Endothelial cell (in vitro differentiated cells): ENCODE measurements at regions not wholly inside any gene's neighbourhood (a gene's known extent, or its start where the extent isn't known, plus 50 kb on each side); places are given as distances from the start of the nearest gene placed in this dataset.

Source experiments
- DNase-seq: peaks from one replicate; pipeline ENCODE4 v3.0.0; 2021; ENCODE audit warnings: low spot score
- H3K27ac Mint-ChIP-seq: one replicate; pipeline ENCODE4 v1.8.0; 2021; ENCODE audit warnings: mixed read lengths, inconsistent platforms; ENCODE audit not compliant: unreplicated experiment
- H3K27me3 Mint-ChIP-seq: one replicate; pipeline ENCODE4 v1.8.0; 2021; ENCODE audit warnings: mild to moderate bottlenecking, moderate library complexity, mixed read lengths, inconsistent platforms; ENCODE audit not compliant: unreplicated experiment
- H3K36me3 Mint-ChIP-seq: one replicate; pipeline ENCODE4 v1.8.0; 2021; ENCODE audit warnings: mild to moderate bottlenecking, low read depth, mixed read lengths, inconsistent platforms; ENCODE audit not compliant: unreplicated experiment
- H3K4me1 Mint-ChIP-seq: one replicate; pipeline ENCODE4 v1.8.0; 2021; ENCODE audit warnings: mild to moderate bottlenecking, mixed read lengths, inconsistent platforms; ENCODE audit not compliant: unreplicated experiment
- H3K4me3 Mint-ChIP-seq: one replicate; pipeline ENCODE4 v1.8.0; 2021; ENCODE audit warnings: mild to moderate bottlenecking, mixed read lengths, inconsistent platforms; ENCODE audit not compliant: unreplicated experiment
- H3K9me3 Mint-ChIP-seq: one replicate; pipeline ENCODE4 v1.8.0; 2021; ENCODE audit warnings: mixed read lengths, inconsistent platforms; ENCODE audit not compliant: unreplicated experiment
- CTCF ChIP-seq: fragments of 200-600 bp; sonication (generic); IDR thresholded peaks from one replicate; pipeline ENCODE4 v1.5.0; 2021; ENCODE audit warnings: antibody characterized with exemption; ENCODE audit not compliant: unreplicated experiment

DNA sequence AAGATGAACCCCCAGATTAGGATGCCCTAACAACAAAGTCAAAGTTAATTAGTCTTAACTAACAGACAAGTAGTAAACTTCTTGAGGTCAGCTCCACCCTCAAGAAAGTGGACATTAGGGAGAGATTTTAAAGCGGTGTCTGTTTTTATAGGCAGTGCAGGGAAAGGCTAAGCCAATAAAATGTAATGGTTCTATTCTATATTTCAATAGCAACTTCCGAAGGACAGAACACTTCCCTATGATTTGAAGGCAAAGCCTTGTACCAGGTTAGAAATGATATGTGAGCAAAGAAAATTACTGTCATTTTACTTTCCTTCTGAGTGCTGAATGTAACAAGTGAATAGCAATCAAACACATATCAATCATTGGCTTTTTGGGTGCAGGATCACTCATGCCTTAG, 455.2 kb downstream of the ISL1 start:
- H3K4me1 Mint-ChIP-seq = no peaks in the 10 kb centered on the region
- no peak overlapping the region for H3K4me3 Mint-ChIP-seq

DNA sequence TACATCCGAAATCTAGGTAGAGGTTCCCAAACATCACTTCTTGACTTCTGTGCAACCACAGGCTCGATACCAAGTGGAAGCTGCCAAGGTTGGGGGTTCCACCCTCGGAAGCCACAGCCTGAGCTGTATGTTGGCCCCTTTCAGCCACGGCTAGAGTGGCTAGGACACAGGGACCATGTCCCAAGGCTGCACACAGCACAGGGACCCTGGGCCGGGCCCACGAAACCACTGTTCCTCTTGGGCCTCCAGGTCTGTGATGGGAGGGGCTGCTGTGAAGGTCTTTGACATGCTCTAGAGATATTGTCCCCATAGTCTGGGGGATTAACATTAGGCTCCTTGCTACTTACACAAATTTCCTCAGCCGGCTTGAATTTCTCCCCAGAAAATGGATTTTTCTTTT, 460.6 kb downstream of the ISL1 start:
- H3K27ac Mint-ChIP-seq = no peak overlapping the region
- no peak for TF ChIP-seq CTCF
- H3K9me3 Mint-ChIP-seq = no peaks in the 10 kb centered on the region
- H3K36me3 Mint-ChIP-seq = no peaks in the 10 kb centered on the region
- no peak for DNase-seq
- no peaks in the 10 kb centered on the region for H3K27me3 Mint-ChIP-seq
- H3K4me3 Mint-ChIP-seq = no peak overlapping the region
- H3K4me1 Mint-ChIP-seq = no peaks in the 10 kb centered on the region

More for the DNA sequence above, 455.2 kb downstream of the ISL1 start:
- no peak for DNase-seq
- no peaks in the 10 kb centered on the region for H3K36me3 Mint-ChIP-seq
- H3K27ac Mint-ChIP-seq = no peak overlapping the region
- TF ChIP-seq CTCF = no peak
- no peaks in the 10 kb centered on the region for H3K27me3 Mint-ChIP-seq
- H3K9me3 Mint-ChIP-seq = no peaks in the 10 kb centered on the region

GRCh38 chr5:51846015-51846414, 462.8 kb downstream of the ISL1 start:
- H3K9me3 Mint-ChIP-seq = no peaks in the 10 kb centered on the region
- DNase-seq = no peak
- TF ChIP-seq CTCF = no peak

DNA sequence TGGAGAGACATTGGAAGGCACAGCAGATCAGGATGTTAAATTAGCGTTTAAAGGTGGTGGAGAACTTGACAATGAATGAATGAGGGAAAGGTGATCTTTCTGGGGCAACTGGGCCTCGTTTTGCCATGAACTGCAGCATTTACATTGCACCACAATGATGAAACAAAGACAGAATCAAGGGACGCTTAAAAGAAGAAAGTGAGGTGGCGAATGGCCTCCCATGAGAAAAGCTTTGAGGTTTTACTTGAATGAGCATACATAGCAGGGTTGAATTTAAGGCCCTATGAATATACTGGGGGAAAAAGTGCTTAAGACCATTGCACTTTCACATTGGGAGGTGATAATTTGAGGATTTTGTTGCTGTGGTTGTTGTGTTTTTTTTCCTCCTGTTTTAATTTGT, 476.4 kb downstream of the ISL1 start:
- no peaks in the 10 kb centered on the region for H3K9me3 Mint-ChIP-seq
- no peaks in the 10 kb centered on the region for H3K36me3 Mint-ChIP-seq
- DNase-seq = no peak
- no peaks in the 10 kb centered on the region for H3K4me1 Mint-ChIP-seq
- no peak overlapping the region for H3K27ac Mint-ChIP-seq
- no peaks in the 10 kb centered on the region for H3K27me3 Mint-ChIP-seq
- no peak for TF ChIP-seq CTCF
- no peak overlapping the region for H3K4me3 Mint-ChIP-seq

More at GRCh38 chr5:51846015-51846414, 462.8 kb downstream of the ISL1 start:
- Mint-ChIP-seq H3K27me3 (no peaks in the 10 kb centered on the region), H3K27ac (no peak overlapping the region), H3K4me1 (no peaks in the 10 kb centered on the region), H3K36me3 (no peaks in the 10 kb centered on the region), H3K4me3 (no peak overlapping the region)

DNA sequence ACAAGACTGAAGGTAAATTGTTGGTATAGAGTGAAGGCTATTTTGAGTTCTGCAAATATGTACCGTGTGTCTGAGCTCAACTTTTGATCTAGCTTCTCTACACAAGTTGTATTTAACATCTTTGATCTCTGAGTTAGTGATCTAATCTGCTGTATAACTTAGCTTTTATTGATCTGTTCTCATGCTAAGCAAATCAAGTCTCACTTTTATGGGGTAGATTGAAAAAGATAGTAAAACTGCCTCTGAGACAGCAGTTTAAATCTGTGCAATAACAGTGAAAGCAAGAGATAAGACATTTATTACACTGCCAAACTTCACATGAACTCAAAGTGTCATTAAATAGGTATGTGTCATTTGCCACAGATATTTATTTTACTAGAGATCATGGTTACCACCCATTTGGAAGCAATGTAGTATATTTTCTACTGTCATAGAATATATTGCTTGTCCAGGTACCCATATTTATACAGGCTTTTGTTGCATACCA, 477.3 kb downstream of the ISL1 start:
- no peaks in the 10 kb centered on the region for H3K36me3 Mint-ChIP-seq
- TF ChIP-seq CTCF = no peak
- no peaks in the 10 kb centered on the region for H3K4me1 Mint-ChIP-seq
- H3K9me3 Mint-ChIP-seq = no peaks in the 10 kb centered on the region
- H3K27me3 Mint-ChIP-seq = no peaks in the 10 kb centered on the region
- DNase-seq = no peak
- no peak overlapping the region for H3K27ac Mint-ChIP-seq
- H3K4me3 Mint-ChIP-seq = no peak overlapping the region
